GM03348 (cell line): ENCODE measurements at regions not wholly inside any gene's neighbourhood (a gene's known extent, or its start where the extent isn't known, plus 50 kb on each side); places are given as distances from the start of the nearest gene placed in this dataset.

Source experiments
- DNase-seq: peaks from one replicate; pipeline ENCODE4 v3.0.0; 2012; ENCODE audit warnings: low spot score

- no peak for DNase-seq
Measured at GRCh38 chr9:99699396-99699795, 122.3 kb upstream of the NR4A3 start.

GRCh38 chr9:99712214-99712613 lies 109.5 kb upstream of the NR4A3 start:
- no peak for DNase-seq

- DNase-seq, result no peak
Measured at GRCh38 chr9:99713838-99714306, 107.8 kb upstream of the NR4A3 start.

- DNase-seq, result no peak
Measured at GRCh38 chr9:99718631-99719030, 103.1 kb upstream of the NR4A3 start.

GRCh38 chr9:99720455-99721050 lies 101.1 kb upstream of the NR4A3 start:
- DNase-seq, result no peak

- DNase-seq, result no peak
Measured at GRCh38 chr9:99721898-99722297, 99.8 kb upstream of the NR4A3 start.

GRCh38 chr9:99722877-99723276 lies 98.8 kb upstream of the NR4A3 start:
- DNase-seq, result no peak

GRCh38 chr9:99724640-99725039 lies 97.0 kb upstream of the NR4A3 start:
- DNase-seq, result no peak

GRCh38 chr9:99725852-99726251 lies 95.8 kb upstream of the NR4A3 start:
- DNase-seq, result no peak

- DNase-seq, result no peak
Measured at GRCh38 chr9:99726758-99727157, 94.9 kb upstream of the NR4A3 start.

GRCh38 chr9:99730062-99730461 lies 91.6 kb upstream of the NR4A3 start:
- DNase-seq, result no peak

GRCh38 chr9:99731950-99732349 lies 89.7 kb upstream of the NR4A3 start:
- DNase-seq, result no peak

- DNase-seq, result peak; percentile 25
Measured at GRCh38 chr9:99732715-99733114, 89.0 kb upstream of the NR4A3 start.

GRCh38 chr9:99735041-99735440 lies 86.6 kb upstream of the NR4A3 start:
- DNase-seq, result no peak

GRCh38 chr9:99736291-99736690 lies 85.4 kb upstream of the NR4A3 start:
- DNase-seq, result no peak

- DNase-seq, result no peak
Measured at GRCh38 chr9:99737649-99738048, 84.0 kb upstream of the NR4A3 start.

GRCh38 chr9:99743006-99743405 lies 78.7 kb upstream of the NR4A3 start:
- no peak for DNase-seq

- DNase-seq, result no peak
Measured at GRCh38 chr9:99743455-99743854, 78.2 kb upstream of the NR4A3 start.

GRCh38 chr9:99744132-99744531 lies 77.6 kb upstream of the NR4A3 start:
- no peak for DNase-seq

- no peak for DNase-seq
Measured at GRCh38 chr9:99745085-99745484, 76.6 kb upstream of the NR4A3 start.

GRCh38 chr9:99746406-99746805 lies 75.3 kb upstream of the NR4A3 start:
- DNase-seq, result no peak

- peak; percentile 4 for DNase-seq
Measured at GRCh38 chr9:99748266-99748665, 73.4 kb upstream of the NR4A3 start.

GRCh38 chr9:99748676-99749075 lies 73.0 kb upstream of the NR4A3 start:
- DNase-seq, result no peak

GRCh38 chr9:99749641-99750040 lies 72.0 kb upstream of the NR4A3 start:
- DNase-seq, result no peak

GRCh38 chr9:99750526-99750925 lies 71.2 kb upstream of the NR4A3 start:
- no peak for DNase-seq
